ENCODE measurements at regions not wholly inside any gene's neighbourhood (a gene's known extent, or its start where the extent isn't known, plus 50 kb on each side); places are given as distances from the start of the nearest gene placed in this dataset.

- DNase-seq (no peak), ATAC-seq (no peak)
- TF ChIP-seq CTCF (IDR thresholded peaks at IDR 0.05), result no peak
- WGBS (ENCODE audit: insufficient coverage), result 90% methylated on average over 13 of the region's 13 CpGs
- no peaks in the 10 kb centered on the region for H3K27me3 ChIP-seq (ENCODE audit: control insufficient read depth, insufficient read depth, low read length)
- H3K4me1 ChIP-seq (ENCODE audit: control insufficient read depth, insufficient read depth, low read length), result no peaks in the 10 kb centered on the region
- no peak overlapping the region for H3K4me3 Mint-ChIP-seq
- H3K4me3 ChIP-seq (ENCODE audit: low read length), result no peak overlapping the region
- no peak overlapping the region for H3K27ac Mint-ChIP-seq
- H3K27me3 Mint-ChIP-seq (ENCODE audit: low read depth in 2 of 2), result peaks cover 4 to 19% of the 10 kb centered on the region in 2 donors
- no peaks in the 10 kb centered on the region for H3K36me3 Mint-ChIP-seq
- peaks cover 4 to 6% of the 10 kb centered on the region in 2 donors for H3K4me1 Mint-ChIP-seq
- no peaks in the 10 kb centered on the region for H3K9me3 ChIP-seq (ENCODE audit: control insufficient read depth, insufficient read depth, low read length)
- intact Hi-C loops (cut with micrococcal nuclease), result no loop called here
- no peaks in the 10 kb centered on the region for H3K36me3 ChIP-seq (ENCODE audit: control insufficient read depth, insufficient read depth, low read length)
- H3K27ac ChIP-seq (ENCODE audit: low read length), result no peak overlapping the region
- H3K9me3 Mint-ChIP-seq, result no peaks in the 10 kb centered on the region
These were observed 107.2 kb upstream of the CACNA1A start for GRCh38 chr19:13613447-13613846.

DNA sequence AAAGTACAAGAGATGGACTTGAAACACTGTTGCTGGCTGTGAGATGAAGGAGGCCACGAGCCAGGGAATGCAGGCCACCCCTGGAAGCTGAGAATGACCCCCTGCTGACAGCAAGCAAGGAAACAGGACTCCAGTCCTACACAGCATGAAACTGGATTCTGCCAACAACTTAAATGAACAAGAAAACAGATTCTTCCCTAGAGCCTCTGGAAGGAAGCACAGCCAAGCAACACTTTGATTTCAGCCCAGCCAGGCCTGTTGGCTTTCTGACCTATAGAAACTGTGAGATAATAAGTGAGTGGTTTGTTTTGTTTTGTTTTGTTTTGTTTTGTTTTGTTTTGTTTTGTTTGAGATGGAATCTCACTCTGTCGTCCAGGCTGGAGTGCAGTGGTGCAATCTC, 105.3 kb upstream of the CACNA1A start:
- no peak overlapping the region for H3K27ac Mint-ChIP-seq
- intact Hi-C loops (cut with micrococcal nuclease), result no loop called here
- DNase-seq (no peak), ATAC-seq (no peak)
- no peak for TF ChIP-seq CTCF (IDR thresholded peaks at IDR 0.05)
- Histone ChIP-seq H3K27ac (ENCODE audit: low read length) (no peak overlapping the region), H3K9me3 (ENCODE audit: control insufficient read depth, insufficient read depth, low read length) (no peaks in the 10 kb centered on the region), H3K36me3 (ENCODE audit: control insufficient read depth, insufficient read depth, low read length) (no peaks in the 10 kb centered on the region), H3K4me3 (ENCODE audit: low read length) (no peak overlapping the region), H3K4me1 (ENCODE audit: control insufficient read depth, insufficient read depth, low read length) (no peaks in the 10 kb centered on the region), H3K27me3 (ENCODE audit: control insufficient read depth, insufficient read depth, low read length) (no peaks in the 10 kb centered on the region)
- peaks cover 4 to 6% of the 10 kb centered on the region in 2 donors for H3K4me1 Mint-ChIP-seq
- H3K27me3 Mint-ChIP-seq (ENCODE audit: low read depth in 2 of 2), result peaks cover 7 to 15% of the 10 kb centered on the region in 2 donors
- no peaks in the 10 kb centered on the region for H3K36me3 Mint-ChIP-seq
- WGBS (ENCODE audit: insufficient coverage), result 56% methylated on average over 1 of the region's 2 CpGs
- H3K9me3 Mint-ChIP-seq, result no peaks in the 10 kb centered on the region
- no peak overlapping the region for H3K4me3 Mint-ChIP-seq

DNA sequence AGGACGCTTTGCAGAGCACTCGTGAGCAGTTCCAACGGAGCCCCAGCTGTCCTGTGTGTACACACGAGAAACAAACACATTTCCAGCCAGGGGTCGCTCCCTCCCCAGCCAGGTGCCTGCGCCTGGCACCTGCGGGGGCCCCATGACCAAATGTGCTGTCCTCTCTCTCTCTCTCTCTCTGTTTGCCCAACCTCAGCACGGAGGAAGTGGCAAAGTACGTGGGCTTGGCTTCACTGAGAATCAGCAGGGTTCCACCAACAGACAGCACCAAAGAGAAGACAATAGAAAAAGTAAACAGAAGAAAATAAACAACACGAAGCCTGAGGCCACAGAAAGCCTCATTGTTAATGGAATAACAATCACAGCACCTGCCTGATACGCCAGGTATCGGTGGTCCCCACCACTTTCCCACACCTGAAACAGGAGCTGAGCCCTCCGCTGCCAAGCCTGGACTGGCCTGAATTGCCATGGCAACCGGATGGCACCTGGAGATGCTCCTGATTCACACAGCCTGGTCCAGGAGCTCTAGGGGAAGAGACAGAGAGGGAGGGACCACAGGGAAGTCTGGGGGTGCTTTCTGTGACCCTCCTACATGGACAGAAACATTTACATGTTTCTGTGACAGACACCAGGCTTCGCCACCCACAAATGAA, 103.9 kb upstream of the CACNA1A start:
- TF ChIP-seq CTCF (IDR thresholded peaks at IDR 0.05), result no peak
- no peaks in the 10 kb centered on the region for H3K27me3 ChIP-seq (ENCODE audit: control insufficient read depth, insufficient read depth, low read length)
- DNase-seq (no peak), ATAC-seq (no peak)
- H3K36me3 Mint-ChIP-seq, result no peaks in the 10 kb centered on the region
- no peaks in the 10 kb centered on the region for H3K9me3 Mint-ChIP-seq
- no peak overlapping the region for H3K4me3 Mint-ChIP-seq
- H3K27ac ChIP-seq (ENCODE audit: low read length), result no peak overlapping the region
- WGBS (ENCODE audit: insufficient coverage), result 43% methylated on average over 14 of the region's 15 CpGs
- H3K27me3 Mint-ChIP-seq (ENCODE audit: low read depth in 2 of 2), result peaks cover 7 to 11% of the 10 kb centered on the region in 2 donors
- H3K27ac Mint-ChIP-seq, result no peak overlapping the region
- intact Hi-C loops (cut with micrococcal nuclease), result no loop called here
- H3K4me1 ChIP-seq (ENCODE audit: control insufficient read depth, insufficient read depth, low read length), result no peaks in the 10 kb centered on the region
- no peaks in the 10 kb centered on the region for H3K9me3 ChIP-seq (ENCODE audit: control insufficient read depth, insufficient read depth, low read length)
- no peak overlapping the region for H3K4me3 ChIP-seq (ENCODE audit: low read length)
- peaks cover 4 to 6% of the 10 kb centered on the region in 2 donors for H3K4me1 Mint-ChIP-seq
- no peaks in the 10 kb centered on the region for H3K36me3 ChIP-seq (ENCODE audit: control insufficient read depth, insufficient read depth, low read length)

DNA sequence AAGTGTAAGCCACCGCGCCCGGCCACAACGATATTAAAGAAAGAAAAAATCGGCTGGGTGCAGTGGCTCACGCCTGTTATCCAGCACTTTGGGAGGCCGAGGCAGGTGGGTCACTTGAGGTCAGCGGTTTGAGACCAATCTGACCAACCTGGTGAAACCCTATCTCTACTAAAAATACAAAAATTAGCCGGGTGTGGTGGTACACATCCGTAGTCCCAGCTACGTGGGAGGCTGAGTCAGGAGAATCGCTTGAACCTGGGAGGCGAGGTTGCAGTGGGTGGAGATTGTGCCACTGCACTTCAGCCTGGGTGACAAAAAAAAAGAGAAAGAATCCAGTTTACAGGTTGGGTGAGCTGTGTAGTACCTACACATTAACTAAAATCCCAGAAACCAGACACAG, 99.9 kb upstream of the CACNA1A start:
- no peak for ATAC-seq
- no peaks in the 10 kb centered on the region for H3K36me3 ChIP-seq (ENCODE audit: control insufficient read depth, insufficient read depth, low read length)
- no peaks in the 10 kb centered on the region for H3K4me1 ChIP-seq (ENCODE audit: control insufficient read depth, insufficient read depth, low read length)
- H3K9me3 ChIP-seq (ENCODE audit: control insufficient read depth, insufficient read depth, low read length), result no peaks in the 10 kb centered on the region
- no peak overlapping the region for H3K27ac ChIP-seq (ENCODE audit: low read length)
- no peaks in the 10 kb centered on the region for H3K27me3 ChIP-seq (ENCODE audit: control insufficient read depth, insufficient read depth, low read length)
- no peaks in the 10 kb centered on the region for H3K36me3 Mint-ChIP-seq
- no peak overlapping the region for H3K4me3 Mint-ChIP-seq
- no peak for TF ChIP-seq CTCF (IDR thresholded peaks at IDR 0.05)
- intact Hi-C loops (cut with micrococcal nuclease), result no loop called here
- H3K4me3 ChIP-seq (ENCODE audit: low read length), result no peak overlapping the region
- H3K27me3 Mint-ChIP-seq (ENCODE audit: low read depth in 2 of 2), result peaks cover 7 to 20% of the 10 kb centered on the region in 2 donors
- H3K4me1 Mint-ChIP-seq, result peaks cover 4 to 6% of the 10 kb centered on the region in 2 donors
- DNase-seq, result no peak
- no peak overlapping the region for H3K27ac Mint-ChIP-seq
- no peaks in the 10 kb centered on the region for H3K9me3 Mint-ChIP-seq
- WGBS (ENCODE audit: insufficient coverage), result 85% methylated on average over 13 of the region's 13 CpGs

All from natural killer cell (primary cell).